Progenitor cell of endocrine pancreas (in vitro differentiated cells): ENCODE measurements at regions not wholly inside any gene's neighbourhood (a gene's known extent, or its start where the extent isn't known, plus 50 kb on each side); places are given as distances from the start of the nearest gene placed in this dataset.

Source experiments
- DNase-seq: peaks from one replicate; pipeline ENCODE4 v3.0.0; 2021; ENCODE audit warnings: low spot score; ENCODE audit not compliant: unreplicated experiment
- H3K27ac Mint-ChIP-seq: 2 replicates; pipeline ENCODE4 v1.8.0; 2021; ENCODE audit warnings: mild to moderate bottlenecking, moderate library complexity, mixed read lengths
- H3K27me3 Mint-ChIP-seq: 2 replicates; pipeline ENCODE4 v1.8.0; 2021; ENCODE audit warnings: mixed read lengths
- H3K36me3 Mint-ChIP-seq: 2 replicates; pipeline ENCODE4 v1.8.0; 2022; ENCODE audit warnings: mixed read lengths; ENCODE audit not compliant: insufficient read depth
- H3K4me1 Mint-ChIP-seq: 2 replicates; pipeline ENCODE4 v1.8.0; 2021; ENCODE audit warnings: low read depth, mixed read lengths
- H3K4me3 Mint-ChIP-seq: 2 replicates; pipeline ENCODE4 v1.8.0; 2021; ENCODE audit warnings: low read depth, mild to moderate bottlenecking, moderate library complexity, mixed read lengths
- H3K9me3 Mint-ChIP-seq: 2 replicates; pipeline ENCODE4 v1.8.0; 2021; ENCODE audit warnings: low read depth, mixed read lengths
- CTCF ChIP-seq: fragments of 200-600 bp; sonication (generic); IDR thresholded peaks from one replicate; pipeline ENCODE4 v1.5.0; 2021; ENCODE audit warnings: antibody characterized with exemption, mild to moderate bottlenecking; ENCODE audit not compliant: unreplicated experiment

- H3K27ac Mint-ChIP-seq: no peak overlapping the region
- no peak for DNase-seq
- H3K27me3 Mint-ChIP-seq: peaks cover 47% of the 10 kb centered on the region
- no peaks in the 10 kb centered on the region for H3K36me3 Mint-ChIP-seq
- TF ChIP-seq CTCF: no peak
- no peak overlapping the region for H3K4me3 Mint-ChIP-seq
- H3K4me1 Mint-ChIP-seq: no peaks in the 10 kb centered on the region
- H3K9me3 Mint-ChIP-seq: no peaks in the 10 kb centered on the region
Observed at GRCh38 chr1:36560177-36560576, 77.5 kb upstream of the CSF3R start.

GRCh38 chr1:36559061-36559460, 76.3 kb upstream of the CSF3R start:
- no peak overlapping the region for H3K27ac Mint-ChIP-seq
- no peak for DNase-seq
- no peaks in the 10 kb centered on the region for H3K36me3 Mint-ChIP-seq
- H3K4me3 Mint-ChIP-seq: no peak overlapping the region
- TF ChIP-seq CTCF: no peak
- no peaks in the 10 kb centered on the region for H3K4me1 Mint-ChIP-seq
- no peaks in the 10 kb centered on the region for H3K9me3 Mint-ChIP-seq
- peaks cover 56% of the 10 kb centered on the region for H3K27me3 Mint-ChIP-seq

GRCh38 chr1:36557041-36558000, 74.6 kb upstream of the CSF3R start:
- TF ChIP-seq CTCF: no peak
- no peak overlapping the region for H3K27ac Mint-ChIP-seq
- DNase-seq: no peak
- no peaks in the 10 kb centered on the region for H3K9me3 Mint-ChIP-seq
- no peaks in the 10 kb centered on the region for H3K4me1 Mint-ChIP-seq
- H3K36me3 Mint-ChIP-seq: no peaks in the 10 kb centered on the region
- peaks cover 61% of the 10 kb centered on the region for H3K27me3 Mint-ChIP-seq
- no peak overlapping the region for H3K4me3 Mint-ChIP-seq

- TF ChIP-seq CTCF: no peak
- no peaks in the 10 kb centered on the region for H3K9me3 Mint-ChIP-seq
- peaks cover 66% of the 10 kb centered on the region for H3K27me3 Mint-ChIP-seq
- no peak for DNase-seq
- H3K36me3 Mint-ChIP-seq: no peaks in the 10 kb centered on the region
- no peaks in the 10 kb centered on the region for H3K4me1 Mint-ChIP-seq
- no peak overlapping the region for H3K4me3 Mint-ChIP-seq
- H3K27ac Mint-ChIP-seq: no peak overlapping the region
Observed at GRCh38 chr1:36555041-36555440, 72.3 kb upstream of the CSF3R start.

GRCh38 chr1:36554323-36554628, 71.6 kb upstream of the CSF3R start:
- Mint-ChIP-seq H3K4me3 (no peak overlapping the region), H3K27ac (no peak overlapping the region), H3K9me3 (no peaks in the 10 kb centered on the region), H3K4me1 (peaks cover 5% of the 10 kb centered on the region), H3K36me3 (no peaks in the 10 kb centered on the region), H3K27me3 (peaks cover 69% of the 10 kb centered on the region)
- DNase-seq: no peak
- TF ChIP-seq CTCF: no peak
